ENCODE measurements at regions not wholly inside any gene's neighbourhood (a gene's known extent, or its start where the extent isn't known, plus 50 kb on each side); places are given as distances from the start of the nearest gene placed in this dataset.

- H3K27ac Mint-ChIP-seq = no peak overlapping the region
- no peaks in the 10 kb centered on the region for H3K36me3 Mint-ChIP-seq (ENCODE audit: low read depth)
- no peaks in the 10 kb centered on the region for H3K4me1 Mint-ChIP-seq
- H3K9me3 Mint-ChIP-seq = no peaks in the 10 kb centered on the region
- intact Hi-C loops (cut with micrococcal nuclease) = no loop called here
- DNase-seq = no peak
- no peaks in the 10 kb centered on the region for H3K27me3 Mint-ChIP-seq
- H3K4me3 Mint-ChIP-seq = no peak overlapping the region
These were observed 144.3 kb upstream of the MYOCD start for GRCh38 chr17:12521416-12521815.

- intact Hi-C loops (cut with micrococcal nuclease) = no loop called here
- Mint-ChIP-seq H3K4me3 (no peak overlapping the region), H3K27ac (no peak overlapping the region), H3K27me3 (no peaks in the 10 kb centered on the region), H3K36me3 (ENCODE audit: low read depth) (no peaks in the 10 kb centered on the region), H3K4me1 (no peaks in the 10 kb centered on the region), H3K9me3 (no peaks in the 10 kb centered on the region)
- no peak for DNase-seq
These were observed 143.4 kb upstream of the MYOCD start for GRCh38 chr17:12522336-12522735.

GRCh38 chr17:12522743-12523183 is 142.9 kb upstream of the MYOCD start:
- H3K36me3 Mint-ChIP-seq (ENCODE audit: low read depth) = no peaks in the 10 kb centered on the region
- H3K9me3 Mint-ChIP-seq = no peaks in the 10 kb centered on the region
- H3K27ac Mint-ChIP-seq = no peak overlapping the region
- intact Hi-C loops (cut with micrococcal nuclease) = no loop called here
- no peaks in the 10 kb centered on the region for H3K4me1 Mint-ChIP-seq
- no peak for DNase-seq
- H3K4me3 Mint-ChIP-seq = no peak overlapping the region
- no peaks in the 10 kb centered on the region for H3K27me3 Mint-ChIP-seq

- Mint-ChIP-seq H3K36me3 (ENCODE audit: low read depth) (no peaks in the 10 kb centered on the region), H3K4me3 (no peak overlapping the region), H3K4me1 (no peaks in the 10 kb centered on the region), H3K27ac (no peak overlapping the region), H3K27me3 (no peaks in the 10 kb centered on the region), H3K9me3 (no peaks in the 10 kb centered on the region)
- intact Hi-C loops (cut with micrococcal nuclease) = no loop called here
- no peak for DNase-seq
These were observed 142.4 kb upstream of the MYOCD start for GRCh38 chr17:12523244-12523643.

- H3K27me3 Mint-ChIP-seq = no peaks in the 10 kb centered on the region
- H3K9me3 Mint-ChIP-seq = no peaks in the 10 kb centered on the region
- no peak overlapping the region for H3K27ac Mint-ChIP-seq
- no peak for DNase-seq
- no peak overlapping the region for H3K4me3 Mint-ChIP-seq
- no peaks in the 10 kb centered on the region for H3K36me3 Mint-ChIP-seq (ENCODE audit: low read depth)
- intact Hi-C loops (cut with micrococcal nuclease) = no loop called here
- no peaks in the 10 kb centered on the region for H3K4me1 Mint-ChIP-seq
These were observed 137.7 kb upstream of the MYOCD start for GRCh38 chr17:12528036-12528435.

- H3K4me1 Mint-ChIP-seq = no peaks in the 10 kb centered on the region
- no peak for DNase-seq
- no peak overlapping the region for H3K4me3 Mint-ChIP-seq
- H3K27ac Mint-ChIP-seq = no peak overlapping the region
- H3K9me3 Mint-ChIP-seq = peaks cover 3% of the 10 kb centered on the region
- no peaks in the 10 kb centered on the region for H3K27me3 Mint-ChIP-seq
- intact Hi-C loops (cut with micrococcal nuclease) = no loop called here
- H3K36me3 Mint-ChIP-seq (ENCODE audit: low read depth) = no peaks in the 10 kb centered on the region
These were observed 135.5 kb upstream of the MYOCD start for GRCh38 chr17:12530161-12530560.

GRCh38 chr17:12536021-12536420 is 129.7 kb upstream of the MYOCD start:
- Mint-ChIP-seq H3K9me3 (peaks cover 3% of the 10 kb centered on the region), H3K27me3 (no peaks in the 10 kb centered on the region), H3K27ac (no peak overlapping the region), H3K4me1 (no peaks in the 10 kb centered on the region), H3K4me3 (no peak overlapping the region), H3K36me3 (ENCODE audit: low read depth) (no peaks in the 10 kb centered on the region)
- intact Hi-C loops (cut with micrococcal nuclease) = no loop called here
- no peak for DNase-seq

GRCh38 chr17:12536472-12536871 is 129.2 kb upstream of the MYOCD start:
- H3K9me3 Mint-ChIP-seq = peaks cover 3% of the 10 kb centered on the region
- no peak overlapping the region for H3K27ac Mint-ChIP-seq
- H3K4me3 Mint-ChIP-seq = no peak overlapping the region
- no peaks in the 10 kb centered on the region for H3K27me3 Mint-ChIP-seq
- no peaks in the 10 kb centered on the region for H3K4me1 Mint-ChIP-seq
- DNase-seq = no peak
- intact Hi-C loops (cut with micrococcal nuclease) = no loop called here
- no peaks in the 10 kb centered on the region for H3K36me3 Mint-ChIP-seq (ENCODE audit: low read depth)

GRCh38 chr17:12537436-12537835 is 128.3 kb upstream of the MYOCD start:
- Mint-ChIP-seq H3K4me3 (no peak overlapping the region), H3K4me1 (no peaks in the 10 kb centered on the region), H3K27me3 (no peaks in the 10 kb centered on the region), H3K9me3 (peaks cover 3% of the 10 kb centered on the region), H3K36me3 (ENCODE audit: low read depth) (no peaks in the 10 kb centered on the region), H3K27ac (no peak overlapping the region)
- DNase-seq = no peak
- intact Hi-C loops (cut with micrococcal nuclease) = no loop called here

GRCh38 chr17:12538003-12538402 is 127.7 kb upstream of the MYOCD start:
- Mint-ChIP-seq H3K36me3 (ENCODE audit: low read depth) (no peaks in the 10 kb centered on the region), H3K9me3 (peaks cover 3% of the 10 kb centered on the region), H3K4me1 (no peaks in the 10 kb centered on the region), H3K4me3 (no peak overlapping the region), H3K27me3 (no peaks in the 10 kb centered on the region), H3K27ac (no peak overlapping the region)
- intact Hi-C loops (cut with micrococcal nuclease) = no loop called here
- no peak for DNase-seq

- Mint-ChIP-seq H3K27ac (no peak overlapping the region), H3K36me3 (ENCODE audit: low read depth) (no peaks in the 10 kb centered on the region), H3K4me3 (no peak overlapping the region), H3K9me3 (no peaks in the 10 kb centered on the region), H3K4me1 (no peaks in the 10 kb centered on the region), H3K27me3 (no peaks in the 10 kb centered on the region)
- intact Hi-C loops (cut with micrococcal nuclease) = no loop called here
- peak; percentile 56 for DNase-seq
These were observed 119.7 kb upstream of the MYOCD start for GRCh38 chr17:12545877-12546513.

- Mint-ChIP-seq H3K9me3 (no peaks in the 10 kb centered on the region), H3K27ac (no peak overlapping the region), H3K4me1 (no peaks in the 10 kb centered on the region), H3K36me3 (ENCODE audit: low read depth) (no peaks in the 10 kb centered on the region), H3K27me3 (no peaks in the 10 kb centered on the region), H3K4me3 (no peak overlapping the region)
- intact Hi-C loops (cut with micrococcal nuclease) = no loop called here
- DNase-seq = no peak
These were observed 118.7 kb upstream of the MYOCD start for GRCh38 chr17:12546983-12547382.

GRCh38 chr17:12547831-12548230 is 117.9 kb upstream of the MYOCD start:
- DNase-seq = no peak
- H3K36me3 Mint-ChIP-seq (ENCODE audit: low read depth) = no peaks in the 10 kb centered on the region
- intact Hi-C loops (cut with micrococcal nuclease) = no loop called here

GRCh38 chr17:12548558-12548957 is 117.1 kb upstream of the MYOCD start:
- Mint-ChIP-seq H3K9me3 (no peaks in the 10 kb centered on the region), H3K4me1 (no peaks in the 10 kb centered on the region)
- intact Hi-C loops (cut with micrococcal nuclease) = no loop called here

More at GRCh38 chr17:12547831-12548230, 117.9 kb upstream of the MYOCD start:
- H3K27me3 Mint-ChIP-seq = no peaks in the 10 kb centered on the region
- no peak overlapping the region for H3K27ac Mint-ChIP-seq
- no peak overlapping the region for H3K4me3 Mint-ChIP-seq
- H3K4me1 Mint-ChIP-seq = no peaks in the 10 kb centered on the region
- no peaks in the 10 kb centered on the region for H3K9me3 Mint-ChIP-seq

GRCh38 chr17:12549499-12550041 is 116.1 kb upstream of the MYOCD start:
- H3K36me3 Mint-ChIP-seq (ENCODE audit: low read depth) = no peaks in the 10 kb centered on the region
- no peaks in the 10 kb centered on the region for H3K4me1 Mint-ChIP-seq
- no peaks in the 10 kb centered on the region for H3K9me3 Mint-ChIP-seq
- DNase-seq = no peak
- no peaks in the 10 kb centered on the region for H3K27me3 Mint-ChIP-seq
- no peak overlapping the region for H3K4me3 Mint-ChIP-seq
- intact Hi-C loops (cut with micrococcal nuclease) = no loop called here
- no peak overlapping the region for H3K27ac Mint-ChIP-seq

More at GRCh38 chr17:12548558-12548957, 117.1 kb upstream of the MYOCD start:
- no peak for DNase-seq
- H3K27ac Mint-ChIP-seq = no peak overlapping the region
- no peak overlapping the region for H3K4me3 Mint-ChIP-seq
- H3K27me3 Mint-ChIP-seq = no peaks in the 10 kb centered on the region
- H3K36me3 Mint-ChIP-seq (ENCODE audit: low read depth) = no peaks in the 10 kb centered on the region

All from activated CD4-positive, alpha-beta T cell treated with anti-CD3 and anti-CD28 coated beads, Interleukin-2, amount 10 ng/mL, durations not matched to agents 24 days and 14 days (primary cell).